GM19351 (cell line): ENCODE measurements at regions not wholly inside any gene's neighbourhood (a gene's known extent, or its start where the extent isn't known, plus 50 kb on each side); places are given as distances from the start of the nearest gene placed in this dataset.
A peak's percentile ranks its signal among the peaks of the same experiment; 100 is the strongest.

ENCODE experiments used
- ATAC-seq: cut with Tn5 transposase; IDR thresholded peaks from one replicate; pipeline ENCODE4 v1.9.1; 2021; ENCODE audit warnings: mild to moderate bottlenecking, moderate library complexity; ENCODE audit not compliant: unreplicated experiment

- ATAC-seq, result no peak
Observed at GRCh38 chr1:34328281-34328799, 151.6 kb downstream of the C1orf94 start.

GRCh38 chr1:34330061-34330460 lies 153.4 kb downstream of the C1orf94 start:
- ATAC-seq, result no peak

- peak; percentile 38 for ATAC-seq
Observed at GRCh38 chr1:34331020-34331926, 154.6 kb downstream of the C1orf94 start.

- ATAC-seq, result peak; percentile 57
Observed at GRCh38 chr1:34332996-34333395, 156.3 kb downstream of the C1orf94 start.

GRCh38 chr1:34338871-34339270 lies 162.2 kb downstream of the C1orf94 start:
- ATAC-seq, result no peak

- no peak for ATAC-seq
Observed at GRCh38 chr1:34341896-34342295, 165.2 kb downstream of the C1orf94 start.

- ATAC-seq, result no peak
Observed at GRCh38 chr1:34342334-34342733, 165.6 kb downstream of the C1orf94 start.

GRCh38 chr1:34346128-34346527 lies 169.4 kb downstream of the C1orf94 start:
- ATAC-seq, result no peak

GRCh38 chr1:34353409-34353808 lies 176.7 kb downstream of the C1orf94 start:
- no peak for ATAC-seq

GRCh38 chr1:34354367-34354766 lies 177.7 kb downstream of the C1orf94 start:
- ATAC-seq, result no peak

- ATAC-seq, result no peak
Observed at GRCh38 chr1:34356853-34357252, 180.1 kb downstream of the C1orf94 start.

- ATAC-seq, result no peak
Observed at GRCh38 chr1:34358636-34359035, 181.9 kb downstream of the C1orf94 start.

- no peak for ATAC-seq
Observed at GRCh38 chr1:34359411-34359810, 182.7 kb downstream of the C1orf94 start.

GRCh38 chr1:34360574-34360973 lies 183.9 kb downstream of the C1orf94 start:
- no peak for ATAC-seq

GRCh38 chr1:34361121-34361520 lies 184.4 kb downstream of the C1orf94 start:
- ATAC-seq, result no peak

GRCh38 chr1:34361781-34362357 lies 185.2 kb downstream of the C1orf94 start:
- peak; percentile 47 for ATAC-seq

- no peak for ATAC-seq
Observed at GRCh38 chr1:34362949-34363348, 186.2 kb downstream of the C1orf94 start.

GRCh38 chr1:34363447-34363846 lies 186.7 kb downstream of the C1orf94 start:
- no peak for ATAC-seq

- no peak for ATAC-seq
Observed at GRCh38 chr1:34363915-34364314, 187.2 kb downstream of the C1orf94 start.

- no peak for ATAC-seq
Observed at GRCh38 chr1:34364376-34364775, 187.7 kb downstream of the C1orf94 start.

- no peak for ATAC-seq
Observed at GRCh38 chr1:34365295-34365694, 188.6 kb downstream of the C1orf94 start.
